OCI-LY7 (cell line): ENCODE measurements at regions not wholly inside any gene's neighbourhood (a gene's known extent, or its start where the extent isn't known, plus 50 kb on each side); places are given as distances from the start of the nearest gene placed in this dataset.

Experiments used
- BruUV-seq: library from RNA; stranded (reverse); fragments of 400-500 nt; replicated peaks from 2 replicates; lab custom pipeline; 2021; lab: Mats Ljungman, UMichigan
- CTCF ChIA-PET: fragments of 300-600 bp; sonication (Branson Sonifier 250); formaldehyde crosslinking; loops from one replicate; lab custom pipeline; 2022; ENCODE audit warnings: antibody characterized with exemption; ENCODE audit not compliant: unreplicated experiment; lab: Charles Lee
- POLR2A ChIA-PET: fragments of 300-600 bp; sonication (Branson Sonifier 250); formaldehyde crosslinking; loops from one replicate; lab custom pipeline; 2022; ENCODE audit warnings: antibody characterized with exemption; lab: Charles Lee
- DNase-seq: peaks from one replicate; pipeline ENCODE4 v3.0.0-alpha.2; 2015; ENCODE audit warnings: low spot score
- H2AFZ ChIP-seq: fragments of 200-600 bp; sonication (generic), shearing (Covaris generic); 2 replicates; pipeline ENCODE4 v1.6.1; 2014; ENCODE audit warnings: mild to moderate bottlenecking, antibody characterized with exemption, low read length, moderate library complexity
- H3K27ac ChIP-seq: fragments of 200-600 bp; sonication (generic); 2 replicates; pipeline ENCODE4 v1.5.1; 2014; ENCODE audit warnings: mixed run types, low read depth, mild to moderate bottlenecking, moderate library complexity, low read length, inconsistent platforms; ENCODE audit not compliant: poor library complexity, severe bottlenecking
- H3K36me3 ChIP-seq: fragments of 200-600 bp; sonication (generic); 2 replicates; pipeline ENCODE4 v1.6.1; 2014; ENCODE audit warnings: mild to moderate bottlenecking, antibody characterized with exemption, low read length, moderate library complexity, mixed read lengths; ENCODE audit not compliant: insufficient read depth
- H3K4me1 ChIP-seq: fragments of 200-600 bp; sonication (generic); 2 replicates; pipeline ENCODE4 v1.5.1; 2014; ENCODE audit warnings: mild to moderate bottlenecking, low read length; ENCODE audit not compliant: insufficient read depth, poor library complexity, severe bottlenecking
- H3K4me2 ChIP-seq: fragments of 200-600 bp; sonication (generic); 2 replicates; pipeline ENCODE4 v1.6.1; 2014; ENCODE audit warnings: mild to moderate bottlenecking, low read length
- H3K4me3 ChIP-seq: fragments of 200-600 bp; sonication (generic); 2 replicates; pipeline ENCODE4 v1.5.1; 2014; ENCODE audit warnings: mild to moderate bottlenecking, low read depth, low read length; ENCODE audit not compliant: poor library complexity, severe bottlenecking
- H3K79me2 ChIP-seq: fragments of 200-600 bp; sonication (generic); 2 replicates; pipeline ENCODE4 v1.6.1; 2016; ENCODE audit warnings: low read depth, mild to moderate bottlenecking, low read length, moderate library complexity, mixed read lengths; ENCODE audit not compliant: insufficient read depth
- H3K9me2 ChIP-seq: fragments of 200-600 bp; sonication (generic); 2 replicates; pipeline ENCODE4 v1.6.1; 2016; ENCODE audit warnings: mild to moderate bottlenecking, low read length, mixed read lengths; ENCODE audit not compliant: insufficient read depth
- H3K9me3 ChIP-seq: fragments of 200-600 bp; sonication (generic); 2 replicates; pipeline ENCODE4 v1.6.1; 2014; ENCODE audit warnings: mild to moderate bottlenecking, mixed run types, low read length, mixed read lengths
- H4K20me1 ChIP-seq: fragments of 200-600 bp; sonication (generic); 2 replicates; pipeline ENCODE4 v1.6.1; 2014; ENCODE audit warnings: mild to moderate bottlenecking, antibody characterized with exemption, low read length, moderate library complexity, mixed read lengths; ENCODE audit not compliant: insufficient read depth
- CTCF ChIP-seq: fragments of 200-600 bp; sonication (generic); conservative IDR thresholded peaks from 2 replicates; pipeline ENCODE4 v1.5.1; 2014; ENCODE audit warnings: mild to moderate bottlenecking, antibody characterized with exemption, low read length, moderate library complexity, mixed read lengths
- EZH2phosphoT487 ChIP-seq: fragments of 200-600 bp; sonication (generic); IDR thresholded peaks from 2 replicates; pipeline ENCODE4 v1.6.1; 2018; ENCODE audit warnings: low read depth, borderline replicate concordance, mild to moderate bottlenecking, mixed run types, antibody characterized with exemption, low read length, moderate library complexity, mixed read lengths
- intact Hi-C: fragments of 100-400 bp; cut with micrococcal nuclease; formaldehyde crosslinking; loops from one replicate; pipeline ENCODE4 v1.10.0; 2022; ENCODE audit not compliant: unreplicated experiment

- H3K36me3 ChIP-seq = no peaks in the 10 kb centered on the region
- no peaks in the 10 kb centered on the region for H3K9me3 ChIP-seq
- TF ChIP-seq CTCF (no peak), EZH2phosphoT487 (no peak)
- no peak overlapping the region for H3K4me2 ChIP-seq
- no peak overlapping the region for H3K27ac ChIP-seq
- no peak overlapping the region for H2AFZ ChIP-seq
- H3K4me1 ChIP-seq = no peaks in the 10 kb centered on the region
- POLR2A ChIA-PET = no interaction called here
- CTCF ChIA-PET = no interaction called here
- no peak overlapping the region for H3K4me3 ChIP-seq
- no peaks in the 10 kb centered on the region for H4K20me1 ChIP-seq
- no peaks in the 10 kb centered on the region for H3K79me2 ChIP-seq
- intact Hi-C loops = no loop called here
- no TSS peak for BruUV-seq
- no peak for DNase-seq
- H3K9me2 ChIP-seq = no peaks in the 10 kb centered on the region
These were observed 80.5 kb upstream of the KCNH7 start for GRCh38 chr2:162919111-162919510.

GRCh38 chr2:162917626-162918025 lies 79.1 kb upstream of the KCNH7 start:
- Histone ChIP-seq H3K79me2 (no peaks in the 10 kb centered on the region), H4K20me1 (no peaks in the 10 kb centered on the region), H2AFZ (no peak overlapping the region), H3K9me3 (no peaks in the 10 kb centered on the region), H3K27ac (no peak overlapping the region), H3K36me3 (no peaks in the 10 kb centered on the region), H3K4me2 (no peak overlapping the region), H3K9me2 (no peaks in the 10 kb centered on the region), H3K4me1 (no peaks in the 10 kb centered on the region), H3K4me3 (no peak overlapping the region)
- TF ChIP-seq EZH2phosphoT487 (no peak), CTCF (no peak)
- intact Hi-C loops = no loop called here
- no TSS peak for BruUV-seq
- POLR2A ChIA-PET = no interaction called here
- DNase-seq = no peak
- CTCF ChIA-PET = no interaction called here

- no peak overlapping the region for H3K4me3 ChIP-seq
- H3K27ac ChIP-seq = no peak overlapping the region
- H4K20me1 ChIP-seq = no peaks in the 10 kb centered on the region
- ChIA-PET CTCF (no interaction called here), POLR2A (no interaction called here)
- intact Hi-C loops = no loop called here
- DNase-seq = no peak
- no peak overlapping the region for H3K4me2 ChIP-seq
- H3K4me1 ChIP-seq = no peaks in the 10 kb centered on the region
- no peaks in the 10 kb centered on the region for H3K36me3 ChIP-seq
- no peak overlapping the region for H2AFZ ChIP-seq
- no peaks in the 10 kb centered on the region for H3K79me2 ChIP-seq
- H3K9me2 ChIP-seq = no peaks in the 10 kb centered on the region
- H3K9me3 ChIP-seq = no peaks in the 10 kb centered on the region
- no peak for TF ChIP-seq CTCF
- no peak for TF ChIP-seq EZH2phosphoT487
- BruUV-seq = no TSS peak
These were observed 77.8 kb upstream of the KCNH7 start for GRCh38 chr2:162916286-162916801.
